Mesenchymal stem cell (in vitro differentiated cells and primary cell): ENCODE measurements at regions not wholly inside any gene's neighbourhood (a gene's known extent, or its start where the extent isn't known, plus 50 kb on each side); places are given as distances from the start of the nearest gene placed in this dataset.

Experiments used
- DNase-seq: peaks from one replicate; pipeline ENCODE4 v3.0.0-alpha.2; 2013
- H2AFZ ChIP-seq: one replicate; pipeline ENCODE4 v1.6.1; 2013; ENCODE audit warnings: low read depth, mild to moderate bottlenecking, control low read depth, inconsistent platforms, low read length, moderate library complexity
- H2AK5ac ChIP-seq: 2 replicates; pipeline ENCODE4 v1.6.1; 2013; ENCODE audit warnings: low read length, moderate library complexity, mild to moderate bottlenecking, inconsistent platforms; ENCODE audit not compliant: severe bottlenecking
- H2BK120ac ChIP-seq: one replicate; pipeline ENCODE4 v1.6.1; 2013; ENCODE audit warnings: low read depth, mild to moderate bottlenecking, inconsistent platforms, low read length, moderate library complexity
- H2BK12ac ChIP-seq, 2 experiments: one replicate each; pipeline ENCODE4 v1.6.1; 2013; ENCODE audit warnings: inconsistent platforms in 2 of 2, low read length in 2 of 2, mild to moderate bottlenecking in 2 of 2, moderate library complexity in 2 of 2, control low read depth in 1 of 2
- H2BK15ac ChIP-seq: one replicate; pipeline ENCODE4 v1.6.1; 2013; ENCODE audit warnings: mild to moderate bottlenecking, low read depth, inconsistent platforms; ENCODE audit not compliant: poor library complexity, severe bottlenecking
- H2BK5ac ChIP-seq: 2 replicates; pipeline ENCODE4 v1.6.1; 2013; ENCODE audit warnings: low read depth, mild to moderate bottlenecking, low read length, control low read depth, inconsistent platforms; ENCODE audit not compliant: poor library complexity, severe bottlenecking
- H3K14ac ChIP-seq, 2 experiments: one replicate each; pipeline ENCODE4 v1.6.1; 2013; ENCODE audit warnings: inconsistent platforms in 2 of 2, low read length in 2 of 2, control low read depth in 1 of 2, mild to moderate bottlenecking in 1 of 2, moderate library complexity in 1 of 2
- H3K18ac ChIP-seq, 2 experiments: one replicate each; pipeline ENCODE4 v1.6.1; 2013; ENCODE audit warnings: inconsistent platforms in 2 of 2, low read length in 2 of 2, control low read depth in 1 of 2, low read depth in 1 of 2, mild to moderate bottlenecking in 1 of 2
- H3K23ac ChIP-seq, 2 experiments: one replicate each; pipeline ENCODE4 v1.6.1; 2013; ENCODE audit warnings: inconsistent platforms in 2 of 2, low read length in 2 of 2, mild to moderate bottlenecking in 2 of 2, moderate library complexity in 2 of 2, control low read depth in 1 of 2
- H3K27ac ChIP-seq: 2 replicates; pipeline ENCODE4 v1.5.1; 2013; ENCODE audit warnings: mild to moderate bottlenecking, moderate library complexity, low read length, control low read depth, inconsistent platforms; ENCODE audit not compliant: poor library complexity, severe bottlenecking
- H3K27me3 ChIP-seq, 2 experiments: 2 replicates each; pipeline versions ENCODE4 v1.6.1 to v1.7.0; 2013; ENCODE audit warnings: low read length in 2 of 2, mild to moderate bottlenecking in 2 of 2, moderate library complexity in 2 of 2, control low read depth in 1 of 2, inconsistent platforms in 1 of 2; ENCODE audit not compliant: control insufficient read depth in 1 of 2, insufficient read depth in 1 of 2
- H3K36me3 ChIP-seq, 2 experiments: 2 replicates each; pipeline versions ENCODE4 v1.6.1 to v1.7.0; 2013; ENCODE audit warnings: low read length in 2 of 2, control low read depth in 1 of 2, inconsistent platforms in 1 of 2, low read depth in 1 of 2, mild to moderate bottlenecking in 1 of 2; ENCODE audit not compliant: insufficient read depth in 2 of 2, control insufficient read depth in 1 of 2
- H3K4ac ChIP-seq, 2 experiments: one replicate each; pipeline ENCODE4 v1.6.1; 2013; ENCODE audit warnings: inconsistent platforms in 2 of 2, low read length in 2 of 2, mild to moderate bottlenecking in 2 of 2, moderate library complexity in 2 of 2, control low read depth in 1 of 2, low read depth in 1 of 2
- H3K4me1 ChIP-seq: 2 replicates; pipeline ENCODE4 v1.6.1; 2013; ENCODE audit warnings: low read depth, low read length, control low read depth; ENCODE audit not compliant: control insufficient read depth, insufficient read depth
- H3K4me2 ChIP-seq: 2 replicates; pipeline ENCODE4 v1.6.1; 2013; ENCODE audit warnings: low read length, mild to moderate bottlenecking, inconsistent platforms; ENCODE audit not compliant: poor library complexity, severe bottlenecking
- H3K4me3 ChIP-seq, 2 experiments: 2 replicates each; pipeline versions ENCODE4 v1.5.1 to v1.7.0; 2013; ENCODE audit warnings: low read length in 2 of 2, mild to moderate bottlenecking in 2 of 2, control low read depth in 1 of 2, low read depth in 1 of 2; ENCODE audit not compliant: insufficient read depth in 1 of 2
- H3K79me1 ChIP-seq: replicated peaks from 2 replicates; pipeline ENCODE4 v1.6.1; 2013; ENCODE audit warnings: mild to moderate bottlenecking, control low read depth, low read length, inconsistent platforms; ENCODE audit not compliant: poor library complexity, severe bottlenecking
- H3K9ac ChIP-seq: 2 replicates; pipeline ENCODE4 v1.7.0; 2013; ENCODE audit warnings: mild to moderate bottlenecking, low read length, moderate library complexity
- H3K9me3 ChIP-seq: 2 replicates; pipeline ENCODE4 v1.7.0; 2013; ENCODE audit warnings: mild to moderate bottlenecking, low read length; ENCODE audit not compliant: control insufficient read depth
- H4K8ac ChIP-seq: one replicate; pipeline ENCODE4 v1.6.1; 2013; ENCODE audit warnings: inconsistent platforms, mild to moderate bottlenecking, low read length, moderate library complexity
- H4K91ac ChIP-seq: one replicate; pipeline ENCODE4 v1.6.1; 2013; ENCODE audit warnings: mild to moderate bottlenecking, low read length, inconsistent platforms
- WGBS: methylation state at CpG from one replicate; pipeline ENCODE4 v1.1.7; 2013; ENCODE audit warnings: mixed read lengths; 5-methylcytosine and 5-hydroxymethylcytosine counted together

GRCh38 chr19:28744014-28744413, 468.9 kb downstream of the UQCRFS1 start:
- Histone ChIP-seq H3K4me3 (no peak overlapping the region), H2AK5ac (no peak overlapping the region), H3K18ac (no peak overlapping the region), H2BK5ac (no peak overlapping the region), H3K23ac (no peak overlapping the region), H4K8ac (no peak overlapping the region), H2BK12ac (no peak overlapping the region), H2AFZ (no peak overlapping the region), H3K36me3 (no peaks in the 10 kb centered on the region), H2BK15ac (no peak overlapping the region), H3K79me1 (no peaks in the 10 kb centered on the region), H3K9me3 (no peaks in the 10 kb centered on the region), H3K9ac (no peak overlapping the region), H3K27me3 (peaks cover 0 to 6% of the 10 kb centered on the region in 2 experiments), H3K4me2 (no peak overlapping the region), H3K4ac (no peak overlapping the region), H3K27ac (no peak overlapping the region), H2BK120ac (no peak overlapping the region), H3K14ac (no peak overlapping the region), H4K91ac (no peak overlapping the region), H3K4me1 (no peaks in the 10 kb centered on the region)
- no peak for DNase-seq

GRCh38 chr19:28737021-28737895, 475.7 kb downstream of the UQCRFS1 start:
- H3K4ac ChIP-seq: peak overlapping the region; percentile 59 to 67
- H3K14ac ChIP-seq: no peak overlapping the region
- 80% methylated on average over 4 of the region's 6 CpGs for WGBS
- peaks cover 0 to 4% of the 10 kb centered on the region in 2 experiments for H3K27me3 ChIP-seq
- no peaks in the 10 kb centered on the region for H3K9me3 ChIP-seq
- no peak overlapping the region for H4K91ac ChIP-seq
- H2BK5ac ChIP-seq: no peak overlapping the region
- H3K18ac ChIP-seq: peak overlapping the region in 1 of 2 experiments; percentile 67
- peak overlapping the region in 1 of 2 experiments; percentile 42 for H3K4me3 ChIP-seq
- H2BK12ac ChIP-seq: no peak overlapping the region
- no peak overlapping the region for H3K23ac ChIP-seq
- peak overlapping the region; percentile 88 for H4K8ac ChIP-seq
- peak; percentile 50 for DNase-seq
- peak overlapping the region; percentile 81 for H2AFZ ChIP-seq
- no peaks in the 10 kb centered on the region for H3K36me3 ChIP-seq
- no peaks in the 10 kb centered on the region for H3K79me1 ChIP-seq
- peak overlapping the region; percentile 12 for H3K4me2 ChIP-seq
- H2BK15ac ChIP-seq: no peak overlapping the region
- H2AK5ac ChIP-seq: no peak overlapping the region
- H3K4me1 ChIP-seq: no peaks in the 10 kb centered on the region
- H3K9ac ChIP-seq: peak overlapping the region; percentile 87
- no peak overlapping the region for H2BK120ac ChIP-seq
- no peak overlapping the region for H3K27ac ChIP-seq

GRCh38 chr19:28736528-28736927, 476.4 kb downstream of the UQCRFS1 start:
- Histone ChIP-seq H3K36me3 (no peaks in the 10 kb centered on the region), H4K91ac (no peak overlapping the region), H3K27ac (no peak overlapping the region), H2BK120ac (no peak overlapping the region), H2BK15ac (no peak overlapping the region), H3K79me1 (no peaks in the 10 kb centered on the region), H2BK12ac (no peak overlapping the region), H3K18ac (peak overlapping the region in 1 of 2 experiments; percentile 67), H3K4me2 (no peak overlapping the region), H3K27me3 (peaks cover 0 to 4% of the 10 kb centered on the region in 2 experiments), H3K14ac (no peak overlapping the region), H3K4me1 (no peaks in the 10 kb centered on the region), H3K4me3 (peak overlapping the region in 1 of 2 experiments; percentile 42), H3K9ac (peak overlapping the region; percentile 87), H3K23ac (no peak overlapping the region), H3K9me3 (no peaks in the 10 kb centered on the region), H4K8ac (peak overlapping the region; percentile 88), H2AFZ (peak overlapping the region; percentile 81), H2BK5ac (no peak overlapping the region), H2AK5ac (no peak overlapping the region), H3K4ac (peak overlapping the region in 1 of 2 experiments; percentile 59)
- 85% methylated on average over 3 of the region's 5 CpGs for WGBS
- no peak for DNase-seq

- DNase-seq: no peak
- 85% methylated on average over 3 of the region's 4 CpGs for WGBS
These were observed 481.4 kb downstream of the UQCRFS1 start for GRCh38 chr19:28731577-28731976.

More at GRCh38 chr19:28731577-28731976, 481.4 kb downstream of the UQCRFS1 start:
- Histone ChIP-seq H3K27me3 (peaks cover 21 to 33% of the 10 kb centered on the region in 2 experiments), H3K4me2 (no peak overlapping the region), H3K9me3 (no peaks in the 10 kb centered on the region), H3K4ac (no peak overlapping the region), H3K79me1 (peaks cover 5% of the 10 kb centered on the region), H3K23ac (no peak overlapping the region), H3K4me1 (peaks cover 8% of the 10 kb centered on the region), H2BK15ac (no peak overlapping the region), H4K8ac (no peak overlapping the region), H2BK12ac (no peak overlapping the region), H3K4me3 (no peak overlapping the region), H2AK5ac (no peak overlapping the region), H3K27ac (no peak overlapping the region), H2AFZ (no peak overlapping the region), H3K9ac (no peak overlapping the region), H4K91ac (no peak overlapping the region), H2BK5ac (no peak overlapping the region), H3K36me3 (no peaks in the 10 kb centered on the region), H2BK120ac (no peak overlapping the region), H3K18ac (no peak overlapping the region), H3K14ac (no peak overlapping the region)
